GM21381 (cell line): ENCODE measurements at regions not wholly inside any gene's neighbourhood (a gene's known extent, or its start where the extent isn't known, plus 50 kb on each side); places are given as distances from the start of the nearest gene placed in this dataset.
A peak's percentile ranks its signal among the peaks of the same experiment; 100 is the strongest.
"Not testable (repeated sequence)": the region's sequence is repeated elsewhere in the genome, so short reads cannot be mapped to it uniquely, and the experiment has no call there.

Source experiments
- ATAC-seq: cut with Tn5 transposase; IDR thresholded peaks from one replicate; pipeline ENCODE4 v1.9.1; 2021; ENCODE audit warnings: mild to moderate bottlenecking, moderate library complexity; ENCODE audit not compliant: unreplicated experiment

- ATAC-seq = no peak
These were observed 214.8 kb upstream of the ATXN7L3B start for GRCh38 chr12:74322792-74323191.

GRCh38 chr12:74328623-74329022 is 209.0 kb upstream of the ATXN7L3B start:
- no peak for ATAC-seq

GRCh38 chr12:74334780-74335179 is 202.9 kb upstream of the ATXN7L3B start:
- no peak for ATAC-seq

- no peak for ATAC-seq
These were observed 199.7 kb upstream of the ATXN7L3B start for GRCh38 chr12:74337951-74338350.

- ATAC-seq = no peak
These were observed 198.4 kb upstream of the ATXN7L3B start for GRCh38 chr12:74339211-74339610.

- no peak for ATAC-seq
These were observed 187.7 kb upstream of the ATXN7L3B start for GRCh38 chr12:74349925-74350324.

GRCh38 chr12:74365178-74365964 is 172.3 kb upstream of the ATXN7L3B start:
- peak; percentile 69 for ATAC-seq

GRCh38 chr12:74370608-74371216 is 166.9 kb upstream of the ATXN7L3B start:
- no peak for ATAC-seq

GRCh38 chr12:74379114-74379513 is 158.5 kb upstream of the ATXN7L3B start:
- ATAC-seq = no peak

- ATAC-seq = no peak
These were observed 155.7 kb upstream of the ATXN7L3B start for GRCh38 chr12:74381958-74382357.

- no peak for ATAC-seq
These were observed 154.7 kb upstream of the ATXN7L3B start for GRCh38 chr12:74382983-74383382.

- ATAC-seq = no peak
These were observed 146.4 kb upstream of the ATXN7L3B start for GRCh38 chr12:74391283-74391682.

- ATAC-seq = no peak
These were observed 144.4 kb upstream of the ATXN7L3B start for GRCh38 chr12:74393272-74393671.

- ATAC-seq = no peak
These were observed 143.0 kb upstream of the ATXN7L3B start for GRCh38 chr12:74394647-74395046.

GRCh38 chr12:74401035-74401434 is 136.6 kb upstream of the ATXN7L3B start:
- no peak for ATAC-seq

- ATAC-seq = no peak
These were observed 135.7 kb upstream of the ATXN7L3B start for GRCh38 chr12:74401966-74402365.

- not testable (repeated sequence) for ATAC-seq
These were observed 134.5 kb upstream of the ATXN7L3B start for GRCh38 chr12:74403221-74403470.

GRCh38 chr12:74408601-74409166 is 129.0 kb upstream of the ATXN7L3B start:
- ATAC-seq = no peak

- ATAC-seq = no peak
These were observed 124.9 kb upstream of the ATXN7L3B start for GRCh38 chr12:74412606-74413230.

GRCh38 chr12:74415633-74416032 is 122.0 kb upstream of the ATXN7L3B start:
- ATAC-seq = peak; percentile 63

GRCh38 chr12:74418573-74418972 is 119.1 kb upstream of the ATXN7L3B start:
- ATAC-seq = no peak

GRCh38 chr12:74424778-74425177 is 112.9 kb upstream of the ATXN7L3B start:
- ATAC-seq = no peak
